SU-DHL-6 (cell line): ENCODE measurements at regions not wholly inside any gene's neighbourhood (a gene's known extent, or its start where the extent isn't known, plus 50 kb on each side); places are given as distances from the start of the nearest gene placed in this dataset.

Source experiments
- EZH2phosphoT487 ChIP-seq: fragments of 200-600 bp; sonication (generic), shearing (Covaris generic); conservative IDR thresholded peaks from 2 replicates; pipeline ENCODE4 v1.6.1; 2018; ENCODE audit warnings: mild to moderate bottlenecking, antibody characterized with exemption, low read length, moderate library complexity, mixed read lengths
- TF ChIP-seq, protein P1 (sequence below): fragments of 200-600 bp; sonication (generic); IDR thresholded peaks from one replicate; pipeline ENCODE4 v1.5.1; 2017; ENCODE audit warnings: antibody characterized with exemption, mild to moderate bottlenecking, low read length, moderate library complexity; ENCODE audit not compliant: insufficient read depth, poor library complexity, severe bottlenecking

- TF ChIP-seq, protein P1, sequence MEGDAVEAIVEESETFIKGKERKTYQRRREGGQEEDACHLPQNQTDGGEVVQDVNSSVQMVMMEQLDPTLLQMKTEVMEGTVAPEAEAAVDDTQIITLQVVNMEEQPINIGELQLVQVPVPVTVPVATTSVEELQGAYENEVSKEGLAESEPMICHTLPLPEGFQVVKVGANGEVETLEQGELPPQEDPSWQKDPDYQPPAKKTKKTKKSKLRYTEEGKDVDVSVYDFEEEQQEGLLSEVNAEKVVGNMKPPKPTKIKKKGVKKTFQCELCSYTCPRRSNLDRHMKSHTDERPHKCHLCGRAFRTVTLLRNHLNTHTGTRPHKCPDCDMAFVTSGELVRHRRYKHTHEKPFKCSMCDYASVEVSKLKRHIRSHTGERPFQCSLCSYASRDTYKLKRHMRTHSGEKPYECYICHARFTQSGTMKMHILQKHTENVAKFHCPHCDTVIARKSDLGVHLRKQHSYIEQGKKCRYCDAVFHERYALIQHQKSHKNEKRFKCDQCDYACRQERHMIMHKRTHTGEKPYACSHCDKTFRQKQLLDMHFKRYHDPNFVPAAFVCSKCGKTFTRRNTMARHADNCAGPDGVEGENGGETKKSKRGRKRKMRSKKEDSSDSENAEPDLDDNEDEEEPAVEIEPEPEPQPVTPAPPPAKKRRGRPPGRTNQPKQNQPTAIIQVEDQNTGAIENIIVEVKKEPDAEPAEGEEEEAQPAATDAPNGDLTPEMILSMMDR: no peak
- TF ChIP-seq EZH2phosphoT487: no peak
Observed at GRCh38 chr2:7239078-7239477, 321.9 kb downstream of the RNF144A start.
